Neural progenitor cell (in vitro differentiated cells): ENCODE measurements at regions not wholly inside any gene's neighbourhood (a gene's known extent, or its start where the extent isn't known, plus 50 kb on each side); places are given as distances from the start of the nearest gene placed in this dataset.

ENCODE experiments used
- EZH2 ChIP-seq: fragments of 200-600 bp; sonication (generic); IDR thresholded peaks from 2 replicates; pipeline ENCODE4 v1.6.1; 2017; ENCODE audit warnings: antibody characterized with exemption, mild to moderate bottlenecking, moderate library complexity
- EZH2phosphoT487 ChIP-seq: fragments of 200-600 bp; sonication (generic); IDR thresholded peaks from 2 replicates; pipeline ENCODE4 v1.6.1; 2017; ENCODE audit warnings: antibody characterized with exemption
- TF ChIP-seq, protein P1 (sequence below): fragments of 200-600 bp; sonication (generic); IDR thresholded peaks from 2 replicates; pipeline ENCODE4 v1.5.1; 2017; ENCODE audit warnings: antibody characterized with exemption, mild to moderate bottlenecking

DNA sequence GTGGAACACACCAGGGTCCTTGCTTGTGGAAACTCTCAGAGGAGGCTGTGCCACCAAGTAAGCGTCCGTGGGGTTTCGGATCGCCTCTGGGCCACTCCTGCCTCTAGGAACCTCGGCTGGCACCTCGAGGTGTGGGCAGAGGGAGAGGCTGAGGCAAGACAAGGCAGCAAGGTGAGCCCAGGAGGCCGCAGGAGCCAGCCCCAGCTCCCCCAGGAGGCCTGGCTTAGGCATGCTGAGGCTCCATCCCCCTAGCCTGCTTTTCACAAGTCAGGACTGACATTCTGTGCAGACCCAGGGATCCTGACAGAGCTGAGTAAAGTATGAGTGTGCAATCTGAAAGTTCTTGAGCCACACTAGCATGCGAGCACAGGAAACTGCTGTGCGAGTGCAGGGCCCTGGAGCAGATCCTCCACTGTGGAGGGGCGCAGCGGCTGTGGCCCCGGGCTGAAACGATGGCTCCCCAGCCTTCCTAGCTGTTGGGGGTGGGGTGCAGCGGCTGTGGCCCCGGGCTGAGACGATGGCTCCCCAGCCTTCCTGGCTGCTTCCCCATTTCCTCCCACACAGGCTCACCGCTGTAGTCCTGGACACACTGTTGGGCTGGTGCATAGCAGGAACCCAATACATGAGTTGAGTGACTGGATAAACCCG lies 75.2 kb upstream of the CD93 start:
- TF ChIP-seq EZH2 (no peak), EZH2phosphoT487 (no peak)
- TF ChIP-seq, protein P1, sequence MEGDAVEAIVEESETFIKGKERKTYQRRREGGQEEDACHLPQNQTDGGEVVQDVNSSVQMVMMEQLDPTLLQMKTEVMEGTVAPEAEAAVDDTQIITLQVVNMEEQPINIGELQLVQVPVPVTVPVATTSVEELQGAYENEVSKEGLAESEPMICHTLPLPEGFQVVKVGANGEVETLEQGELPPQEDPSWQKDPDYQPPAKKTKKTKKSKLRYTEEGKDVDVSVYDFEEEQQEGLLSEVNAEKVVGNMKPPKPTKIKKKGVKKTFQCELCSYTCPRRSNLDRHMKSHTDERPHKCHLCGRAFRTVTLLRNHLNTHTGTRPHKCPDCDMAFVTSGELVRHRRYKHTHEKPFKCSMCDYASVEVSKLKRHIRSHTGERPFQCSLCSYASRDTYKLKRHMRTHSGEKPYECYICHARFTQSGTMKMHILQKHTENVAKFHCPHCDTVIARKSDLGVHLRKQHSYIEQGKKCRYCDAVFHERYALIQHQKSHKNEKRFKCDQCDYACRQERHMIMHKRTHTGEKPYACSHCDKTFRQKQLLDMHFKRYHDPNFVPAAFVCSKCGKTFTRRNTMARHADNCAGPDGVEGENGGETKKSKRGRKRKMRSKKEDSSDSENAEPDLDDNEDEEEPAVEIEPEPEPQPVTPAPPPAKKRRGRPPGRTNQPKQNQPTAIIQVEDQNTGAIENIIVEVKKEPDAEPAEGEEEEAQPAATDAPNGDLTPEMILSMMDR = no peak
